Endometrial microvascular endothelial cells (primary cell): ENCODE measurements at regions not wholly inside any gene's neighbourhood (a gene's known extent, or its start where the extent isn't known, plus 50 kb on each side); places are given as distances from the start of the nearest gene placed in this dataset.

Experiments used
- in situ Hi-C: cut with HindIII; loops from 2 replicates; pipeline ENCODE4 v1.10.0; 2017; ENCODE audit warnings: low sequenced_read_pairs, low pct_unique_long_range_greater_than_20kb; ENCODE audit errors: inconsistent ontology term

DNA sequence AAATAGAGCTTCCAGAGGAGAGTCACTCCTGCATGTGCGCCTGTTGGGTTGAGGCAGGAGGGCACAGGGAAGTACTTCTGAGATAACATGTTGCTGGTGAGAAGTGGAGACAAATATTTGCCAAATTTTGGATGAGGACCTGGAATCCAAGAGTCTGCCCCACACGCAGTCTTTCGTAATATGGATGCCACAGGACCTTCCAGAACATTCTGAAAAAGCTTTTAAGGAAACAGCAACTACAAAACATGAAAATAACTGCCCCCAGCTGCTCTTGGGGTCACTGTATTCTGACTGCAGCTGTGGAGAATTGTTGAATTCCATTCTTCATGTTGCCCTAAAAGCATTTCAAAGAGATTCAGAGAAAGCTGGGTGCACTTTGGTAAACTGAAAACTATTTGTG is 227.5 kb downstream of the C1D start:
- in situ Hi-C loops = loop anchor here (25.0 kb wide), 2 partner anchors 98 to 1398 kb away; partner anchors contain the start of gene MEIS1

DNA sequence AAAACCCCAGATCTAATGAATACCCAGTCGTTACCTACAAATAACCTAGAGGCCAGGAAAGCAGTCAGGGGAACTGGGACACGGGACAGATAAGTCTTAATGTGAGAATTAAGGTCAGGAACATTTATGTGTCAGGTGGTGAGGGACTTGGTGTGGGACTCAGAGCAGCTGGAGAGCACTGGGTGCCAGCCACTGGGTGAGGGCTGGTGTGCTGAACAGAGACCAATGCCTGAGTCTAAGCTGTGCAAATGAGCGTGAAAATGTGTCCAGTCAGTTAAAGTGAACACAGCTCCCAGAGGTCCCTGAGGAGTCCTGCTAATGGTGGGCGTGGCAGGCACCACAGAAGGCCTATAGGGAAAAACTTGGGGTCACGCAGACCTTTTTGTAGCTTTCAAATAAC is 225.9 kb downstream of the C1D start:
- in situ Hi-C loops = loop anchor here (25.0 kb wide), 2 partner anchors 100 to 1400 kb away; partner anchors contain the start of gene MEIS1

DNA sequence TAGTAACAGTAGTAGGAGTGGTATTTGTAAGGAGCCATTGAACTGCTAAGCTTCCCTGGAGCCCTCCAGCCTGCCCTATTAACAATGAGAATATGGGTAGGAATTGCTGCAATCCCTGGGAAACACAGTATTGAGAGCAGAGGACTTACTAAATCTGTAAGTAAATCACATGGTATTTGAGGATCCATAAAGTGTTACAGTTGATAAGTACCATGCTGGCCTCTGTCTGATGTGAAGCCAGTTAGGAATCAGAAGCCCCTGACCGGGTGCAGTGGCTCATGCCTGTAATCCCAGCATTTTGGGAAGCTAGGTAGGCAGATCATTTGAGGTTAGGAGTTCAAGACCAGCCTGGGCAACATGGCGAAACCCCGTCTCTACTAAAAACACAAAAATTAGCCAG is 224.6 kb downstream of the C1D start:
- in situ Hi-C loops = loop anchor here (25.0 kb wide), 2 partner anchors 101 to 1401 kb away; partner anchors contain the start of gene MEIS1

DNA sequence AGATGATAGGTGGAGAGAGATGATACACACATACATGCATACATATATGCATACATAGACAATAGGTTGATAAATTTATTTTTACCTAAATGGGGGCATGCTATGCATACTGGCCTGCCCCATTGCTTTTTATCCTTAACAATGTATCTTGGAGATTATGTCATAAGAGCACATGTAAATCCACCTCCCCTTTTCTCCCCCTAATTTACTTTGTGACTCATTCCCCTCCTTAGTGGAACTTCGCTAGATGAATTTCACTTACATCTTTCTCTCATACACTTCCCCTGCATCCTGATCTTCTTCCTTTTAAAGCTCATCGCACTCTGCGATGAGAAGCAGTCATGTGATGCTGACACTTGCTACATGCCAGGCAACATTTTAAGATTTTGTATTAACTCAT is 223.6 kb downstream of the C1D start:
- in situ Hi-C loops = loop anchor here (25.0 kb wide), 2 partner anchors 102 to 1402 kb away; partner anchors contain the start of gene MEIS1

DNA sequence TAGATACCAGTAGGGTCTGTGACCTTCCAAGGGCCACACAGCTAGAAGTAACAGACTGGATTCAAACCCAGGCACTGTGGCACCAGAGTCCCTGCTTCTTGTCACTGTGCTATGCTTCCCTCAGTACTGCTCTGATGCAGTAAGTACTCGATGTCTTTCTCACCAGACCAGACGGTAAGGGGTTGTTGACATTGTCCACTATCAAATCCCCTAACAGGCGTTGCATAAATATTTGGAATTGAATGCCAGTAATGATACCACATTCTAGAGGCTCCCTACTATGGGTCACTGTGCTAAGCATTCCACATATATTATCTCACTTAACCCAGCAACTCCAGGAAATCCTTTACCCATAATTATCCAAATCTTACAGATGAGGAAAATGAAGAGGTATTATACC is 223.1 kb downstream of the C1D start:
- in situ Hi-C loops = loop anchor here (25.0 kb wide), 2 partner anchors 102 to 1402 kb away; partner anchors contain the start of gene MEIS1

DNA sequence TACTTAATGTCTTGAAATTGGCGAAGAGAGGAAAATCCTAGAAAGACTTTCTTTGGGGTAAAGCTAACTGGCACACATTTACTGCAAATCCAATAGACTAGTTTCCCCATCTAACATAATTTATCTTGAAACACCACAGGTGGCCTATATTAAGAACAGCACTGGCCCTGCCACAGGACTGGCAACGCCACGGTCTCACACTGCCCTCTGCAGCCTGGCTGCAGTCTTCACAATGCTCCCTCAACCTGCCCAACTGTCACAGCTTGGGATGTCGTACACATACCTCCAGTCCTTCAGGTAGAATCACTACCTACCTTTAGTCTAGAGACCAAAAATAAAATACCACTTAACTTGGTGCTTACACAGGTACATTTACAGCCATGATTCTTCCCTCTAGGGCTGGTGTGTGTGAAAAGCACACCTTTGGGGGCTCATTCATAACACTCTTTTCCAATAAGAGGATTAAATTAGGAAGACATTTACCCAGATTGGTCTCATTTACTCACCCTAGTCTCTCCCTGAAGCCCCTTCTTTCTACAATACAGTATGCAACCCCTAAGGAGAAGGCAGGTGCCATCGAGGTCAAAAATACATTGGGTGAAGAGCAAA is 222.2 kb downstream of the C1D start:
- in situ Hi-C loops = loop anchor here (25.0 kb wide), 2 partner anchors 103 to 1403 kb away; partner anchors contain the start of gene MEIS1

DNA sequence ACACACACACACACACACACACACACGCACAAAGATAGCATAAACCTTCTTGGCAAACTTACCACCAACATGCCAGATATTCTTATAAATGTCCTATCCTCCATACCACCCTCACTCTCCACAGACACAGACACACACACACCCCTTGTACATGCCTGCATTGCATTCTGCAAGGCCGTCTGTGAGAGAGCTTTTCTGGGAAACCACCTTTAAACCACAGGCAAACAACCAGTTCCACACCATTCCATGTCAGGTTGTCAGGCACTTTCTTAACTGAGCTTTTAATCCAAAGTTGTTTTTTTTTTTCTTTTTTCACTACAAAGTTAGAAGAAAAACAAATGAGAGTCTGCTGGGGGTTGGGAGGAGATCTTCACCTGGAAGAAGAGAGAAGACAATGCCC is 221.1 kb downstream of the C1D start:
- in situ Hi-C loops = loop anchor here (25.0 kb wide), 2 partner anchors 104 to 1404 kb away; partner anchors contain the start of gene MEIS1

DNA sequence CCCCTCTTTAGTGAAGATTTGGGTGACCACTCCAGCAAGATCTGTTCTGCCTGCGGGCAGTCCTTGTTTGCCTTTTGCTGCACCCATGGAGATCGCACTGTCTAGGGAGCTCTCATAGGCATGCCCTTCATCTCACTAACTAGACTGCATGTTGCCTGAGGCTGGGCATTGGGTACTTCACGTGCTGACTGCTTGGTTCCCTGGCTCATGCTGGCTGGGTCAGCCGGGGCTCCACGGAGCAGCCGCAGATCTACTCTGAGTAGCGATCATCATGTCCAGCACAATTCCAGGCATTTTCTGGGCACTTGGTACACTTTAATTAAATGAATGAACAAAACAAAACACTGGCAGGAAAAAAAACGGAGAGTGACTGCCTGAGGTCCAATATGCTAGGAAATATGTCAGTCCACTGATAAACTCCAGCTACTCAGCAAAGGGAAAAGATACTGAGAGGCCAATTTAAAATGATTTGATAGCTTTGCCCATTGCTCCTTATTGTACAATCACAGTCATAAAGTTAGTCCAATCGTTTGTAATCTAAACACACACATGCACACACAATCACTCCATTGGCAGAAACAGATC is 220.3 kb downstream of the C1D start:
- in situ Hi-C loops = loop anchor here (25.0 kb wide), 2 partner anchors 105 to 1405 kb away; partner anchors contain the start of gene MEIS1

DNA sequence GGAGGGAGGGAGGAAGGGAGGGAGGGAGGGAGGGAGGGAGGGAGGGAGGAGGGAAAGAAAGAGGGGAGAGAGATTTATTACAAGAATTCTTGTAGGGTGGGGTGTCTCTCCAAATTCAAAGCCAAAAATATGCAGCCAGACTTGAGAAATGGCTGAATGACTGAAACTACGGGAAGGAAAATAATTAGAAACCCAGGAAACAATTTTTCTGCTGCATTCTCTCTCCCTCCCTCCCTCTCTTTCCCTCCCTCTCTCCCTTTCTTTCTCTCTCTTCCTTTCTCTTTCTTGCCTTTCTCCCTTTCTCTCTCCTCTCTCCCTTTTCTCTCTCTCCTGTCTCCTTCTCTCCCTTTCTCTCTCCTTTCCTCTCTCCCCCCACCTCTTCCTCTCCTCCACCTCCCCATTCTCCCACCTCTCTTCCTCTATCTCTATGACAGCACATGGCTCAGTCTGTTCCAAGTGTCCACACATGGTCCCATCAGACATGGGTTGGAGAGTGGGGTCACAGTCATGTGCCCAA is 218.7 kb downstream of the C1D start:
- in situ Hi-C loops = loop anchor here (25.0 kb wide), 2 partner anchors 107 to 1407 kb away; partner anchors contain the start of gene MEIS1

DNA sequence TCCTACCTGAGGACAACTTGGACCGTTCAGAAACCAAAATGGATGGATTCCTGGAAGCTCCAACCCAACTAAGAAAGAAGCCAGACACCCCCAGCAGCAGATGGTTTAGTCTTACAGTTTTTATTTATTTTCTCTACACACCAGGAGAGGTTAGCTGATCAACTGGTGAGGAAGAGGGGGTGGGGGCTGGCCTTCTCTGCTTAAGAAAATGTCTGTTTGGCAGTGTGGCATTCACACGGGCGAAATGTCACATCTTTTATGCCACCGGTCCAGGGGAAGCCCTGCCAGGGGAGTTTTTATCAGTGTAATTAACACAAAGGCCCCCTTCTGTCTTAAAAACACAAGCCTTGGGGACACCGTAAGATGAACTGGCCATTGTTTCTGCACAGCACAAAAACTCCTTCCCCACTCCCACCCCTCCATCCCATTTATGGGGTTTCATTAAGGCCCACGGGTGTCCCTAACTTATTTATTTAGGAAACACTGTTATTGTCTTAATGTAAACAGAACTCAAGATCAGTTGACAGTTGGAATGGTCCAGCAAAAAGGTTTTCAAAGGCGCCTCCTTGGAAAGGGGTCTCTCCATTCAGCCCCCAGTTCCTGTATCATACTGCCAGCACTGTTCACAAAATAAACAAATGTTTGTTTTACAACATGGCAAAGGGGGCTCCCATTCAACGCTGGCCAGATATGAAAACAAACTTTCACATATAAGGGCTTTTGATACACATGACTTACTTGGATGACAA is 217.0 kb downstream of the C1D start:
- in situ Hi-C loops = loop anchor here (25.0 kb wide), 2 partner anchors 108 to 1408 kb away; partner anchors contain the start of gene MEIS1

DNA sequence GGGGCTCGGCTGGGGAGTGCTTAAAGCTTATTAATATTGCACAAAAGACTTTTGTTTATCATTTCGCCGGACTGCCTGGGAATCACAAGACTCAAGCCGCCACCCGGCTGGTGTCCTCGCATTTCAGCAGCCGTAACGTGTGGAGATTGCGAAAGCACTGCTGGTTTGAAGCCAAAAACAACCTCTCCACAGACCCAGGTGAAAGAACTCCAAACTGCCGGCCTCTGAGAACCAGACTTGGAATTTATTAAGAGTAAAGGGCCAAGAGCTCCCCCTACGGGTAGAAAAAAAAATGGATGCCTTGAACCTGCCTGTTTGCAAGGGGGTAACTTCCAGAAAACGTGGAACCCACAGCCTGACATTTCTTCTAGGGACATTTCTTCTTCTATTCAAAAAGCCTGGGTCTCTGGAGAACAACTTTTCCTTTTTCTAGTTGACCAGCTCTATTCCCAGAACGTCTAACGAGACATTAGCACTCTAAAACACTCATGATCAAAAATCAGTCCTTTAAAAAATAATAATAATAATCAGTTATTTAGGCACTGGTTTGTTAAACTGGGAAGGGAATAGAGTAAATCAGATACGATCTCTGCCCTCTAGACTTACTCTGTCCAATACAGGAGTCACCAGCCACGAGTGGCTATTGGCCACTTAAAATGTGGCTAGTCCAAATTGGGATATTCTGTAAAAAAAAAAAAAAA is 216.3 kb downstream of the C1D start:
- in situ Hi-C loops = loop anchor here (25.0 kb wide), 2 partner anchors 109 to 1409 kb away; partner anchors contain the start of gene MEIS1

DNA sequence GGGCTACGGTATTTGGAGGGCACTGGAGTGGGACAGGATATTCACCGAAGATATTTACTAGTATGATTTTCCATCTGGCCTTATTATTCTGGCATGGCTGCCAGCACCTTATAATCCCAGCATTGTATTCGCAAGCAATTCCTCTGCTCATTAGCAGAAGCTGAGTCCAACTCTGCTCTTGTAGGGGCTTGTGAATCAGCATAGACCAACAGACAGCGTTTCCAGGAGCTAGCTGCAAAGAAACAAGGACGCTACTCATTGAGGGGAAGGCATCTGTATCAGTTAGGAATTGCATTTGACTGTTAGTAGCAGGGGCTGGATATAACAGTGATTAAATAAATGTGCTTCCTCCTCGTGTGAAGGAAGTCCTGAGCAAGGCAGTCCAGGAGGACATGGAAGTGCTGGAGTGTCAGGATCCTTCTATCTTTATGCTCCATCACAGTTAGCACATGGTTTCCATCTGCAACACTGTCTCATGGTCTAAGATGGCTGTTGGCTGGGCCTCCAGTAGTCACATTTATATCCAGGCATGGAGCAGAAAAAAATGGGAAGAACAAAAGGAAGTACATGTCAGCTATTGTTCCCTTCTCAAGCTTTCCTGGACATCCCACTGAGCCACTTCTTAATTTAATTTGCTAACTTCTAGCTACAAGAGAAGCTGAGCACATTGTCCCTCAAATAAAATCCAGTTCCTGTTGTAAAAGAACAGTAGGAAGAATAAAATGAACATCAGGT is 214.1 kb downstream of the C1D start:
- in situ Hi-C loops = loop anchor here (25.0 kb wide), 2 partner anchors 111 to 1411 kb away; partner anchors contain the start of gene MEIS1

DNA sequence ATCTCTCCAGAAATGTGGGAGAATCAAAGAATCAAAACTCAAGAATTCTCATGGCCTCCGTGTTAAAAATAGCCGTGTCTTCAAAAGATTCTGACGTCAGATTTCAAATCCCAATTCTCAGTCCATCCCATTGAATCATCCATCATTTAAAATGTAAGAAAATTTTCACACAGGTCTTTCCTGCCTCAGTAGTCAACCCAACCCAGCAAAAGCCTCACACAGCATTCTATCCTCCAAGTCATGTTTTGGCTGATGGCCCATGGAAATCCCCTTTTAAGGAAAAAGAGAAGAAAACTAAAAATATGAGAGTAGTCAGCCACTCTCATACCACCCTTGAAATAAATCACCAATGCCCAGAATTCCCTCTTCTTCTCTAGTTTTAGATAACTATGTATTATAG is 211.8 kb downstream of the C1D start:
- in situ Hi-C loops = no loop called here

DNA sequence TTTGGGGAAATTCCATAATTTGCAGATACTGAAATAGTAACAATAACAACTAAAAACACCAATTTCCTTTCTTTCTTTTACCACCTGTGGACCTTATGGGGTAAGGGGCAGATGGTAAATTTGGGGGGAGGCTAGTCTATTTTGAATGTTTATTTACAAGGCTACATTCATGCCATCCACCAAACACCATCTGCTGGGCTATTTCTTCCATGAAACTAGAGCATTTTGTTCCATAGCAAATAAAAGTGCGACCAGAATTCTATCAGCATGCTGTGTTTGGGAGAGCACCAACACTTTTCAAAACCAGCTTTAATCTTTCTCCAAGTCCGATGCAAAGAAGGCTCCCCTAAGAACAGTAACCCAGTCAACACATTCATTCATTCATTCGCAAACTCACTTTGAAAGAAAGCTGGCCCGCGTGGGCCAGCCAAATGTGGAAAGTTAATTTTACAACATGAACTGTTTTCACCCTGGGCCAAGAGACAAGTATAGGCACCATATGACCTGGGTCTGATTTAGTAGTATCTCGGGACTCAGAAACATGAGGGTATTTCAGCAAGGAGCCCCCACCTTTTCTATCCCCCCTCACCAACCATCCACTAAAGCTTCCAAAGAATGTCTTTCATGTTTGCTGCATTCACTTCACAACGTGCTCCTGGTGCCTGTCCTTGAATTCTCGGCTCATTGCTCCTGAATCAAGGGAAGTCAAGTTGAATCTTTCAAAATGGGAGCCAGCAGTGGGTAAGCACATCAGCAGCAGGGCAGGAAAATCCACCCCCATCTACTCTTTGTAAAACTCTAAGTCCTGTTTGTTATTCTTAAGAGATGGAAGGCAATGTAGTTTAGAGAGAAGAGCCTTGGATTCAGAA is 210.6 kb downstream of the C1D start:
- in situ Hi-C loops = no loop called here

DNA sequence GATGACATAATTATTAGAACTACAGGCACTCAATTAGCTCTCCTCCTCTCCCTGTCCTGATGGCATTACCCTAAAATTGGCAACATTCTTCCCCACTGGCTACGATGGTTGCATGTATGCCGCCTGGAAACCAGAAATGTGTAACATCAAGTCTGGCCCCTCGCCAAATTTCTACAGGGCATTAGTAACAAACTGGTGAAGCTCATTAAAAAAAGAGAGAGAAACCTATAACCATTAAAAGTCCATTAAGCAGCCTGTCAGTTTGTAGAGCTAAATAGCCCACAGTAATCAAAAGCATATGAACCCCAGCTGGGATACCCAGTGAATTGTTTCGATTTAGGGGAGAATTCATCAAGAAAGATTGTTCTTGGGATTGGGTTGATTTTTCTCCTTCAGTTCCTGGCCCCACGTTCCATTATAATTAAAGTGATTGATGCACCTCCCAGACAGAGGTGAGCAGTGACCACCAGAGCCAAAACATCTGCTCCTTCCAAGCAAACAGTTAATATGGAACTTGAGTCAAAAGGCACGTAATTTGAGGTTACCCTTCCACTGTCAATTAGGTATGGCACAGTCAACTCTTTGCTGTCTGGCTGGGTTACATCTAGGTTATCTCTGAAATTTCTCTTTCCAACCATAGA is 208.6 kb downstream of the C1D start:
- in situ Hi-C loops = no loop called here

DNA sequence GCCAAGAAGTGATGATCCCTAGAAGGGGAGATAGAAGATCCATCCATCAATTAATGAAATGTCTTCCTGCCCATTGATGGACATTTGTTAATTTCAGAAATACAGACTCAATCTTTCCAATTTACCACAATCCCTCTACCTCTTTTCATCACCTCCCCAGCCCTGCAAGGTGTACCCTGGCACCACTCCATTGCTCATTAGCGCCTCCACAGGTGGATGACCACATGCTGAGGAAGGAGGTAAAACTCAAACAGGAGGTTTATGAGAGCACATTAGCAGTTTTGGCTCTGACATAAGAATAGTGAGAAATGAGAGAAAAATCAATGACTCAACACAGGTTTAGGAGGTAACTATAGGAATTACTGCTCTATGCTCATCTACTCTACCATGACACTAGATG is 208.0 kb downstream of the C1D start:
- in situ Hi-C loops = no loop called here

DNA sequence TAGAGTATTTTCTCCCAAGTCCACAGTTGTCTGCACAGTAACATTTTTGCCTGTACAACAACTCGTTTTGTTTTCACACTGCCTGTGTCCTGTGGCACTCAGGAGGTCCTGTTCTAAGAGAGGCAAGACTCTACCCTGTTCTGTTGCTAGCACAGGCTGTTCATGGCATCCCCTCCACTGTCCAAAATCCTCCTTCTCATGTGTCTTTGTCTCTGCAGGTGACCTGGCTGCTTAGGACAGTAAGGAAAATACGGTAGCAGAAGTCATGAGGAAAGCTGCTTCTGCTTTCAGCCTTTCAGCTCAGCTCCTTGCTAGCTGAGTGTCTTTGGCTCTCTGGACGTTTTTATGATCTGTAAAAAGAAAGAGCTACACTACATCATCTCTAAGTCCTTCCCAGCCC is 205.9 kb downstream of the C1D start:
- in situ Hi-C loops = no loop called here
